AML-193 (cell line): ENCODE measurements at regions not wholly inside any gene's neighbourhood (a gene's known extent, or its start where the extent isn't known, plus 50 kb on each side); places are given as distances from the start of the nearest gene placed in this dataset.
"Not testable (repeated sequence)": the region's sequence is repeated elsewhere in the genome, so short reads cannot be mapped to it uniquely, and the experiment has no call there.

Source experiments
- DNase-seq, 2 experiments: peaks; one replicate each; lab custom pipeline; 2025; lab: John Stamatoyannopoulos, UW

- no peak for DNase-seq
Measured at GRCh38 chr10:60513281-60513680, 123.6 kb upstream of the ANK3 start.

DNA sequence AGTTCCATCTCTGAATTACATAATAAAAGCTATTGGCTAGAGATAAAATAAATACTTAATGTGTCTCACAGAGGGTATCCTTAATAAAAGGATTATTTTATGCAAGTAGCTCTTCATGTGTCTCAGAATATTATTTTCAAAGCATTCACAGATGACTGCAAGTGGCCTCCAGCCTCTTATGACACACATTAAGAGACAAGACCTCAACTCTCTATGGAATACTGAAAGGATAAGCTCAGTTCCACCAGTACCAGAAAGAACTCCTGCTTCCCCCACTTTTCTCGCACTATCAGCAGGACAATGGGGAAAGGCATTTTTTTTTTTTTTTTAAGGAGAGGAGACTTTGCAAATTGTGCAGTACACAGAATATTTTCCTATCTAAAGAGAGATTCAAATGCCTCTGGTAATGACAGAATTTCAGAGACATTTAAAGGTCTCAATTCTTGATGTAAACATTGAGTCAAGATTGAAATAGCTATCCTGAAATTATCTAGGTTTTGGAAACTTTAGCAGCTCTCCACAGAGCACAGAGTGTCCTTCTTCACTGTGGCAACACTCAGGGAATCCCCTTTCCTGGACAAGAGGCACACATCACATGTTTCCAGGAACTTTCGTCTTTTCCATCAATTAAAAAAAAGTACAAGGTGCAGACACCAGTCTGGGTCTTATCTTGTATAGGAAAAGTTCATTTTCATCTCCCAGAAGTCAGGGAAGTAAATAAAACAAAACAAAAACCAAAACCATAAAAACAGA is 122.0 kb upstream of the ANK3 start:
- no peak for DNase-seq

DNA sequence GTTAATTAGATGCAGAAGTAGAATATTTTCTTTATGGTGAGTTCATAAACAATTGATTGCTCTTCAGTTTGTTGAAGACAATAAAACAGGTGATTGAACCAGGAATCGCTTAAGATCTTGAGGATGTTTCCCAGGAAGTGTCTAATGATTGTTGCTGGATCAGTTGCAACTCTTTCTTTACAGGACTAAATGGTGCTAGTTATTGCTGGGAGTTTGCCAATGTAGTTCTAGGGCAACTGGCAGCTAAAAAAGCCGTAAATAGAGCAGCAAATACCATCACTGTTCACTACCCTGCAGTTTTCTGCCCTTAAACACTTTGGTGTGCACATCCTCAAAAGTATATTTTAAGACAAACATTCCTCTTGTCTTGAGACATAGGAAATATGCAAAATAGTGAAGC is 119.2 kb upstream of the ANK3 start:
- no peak for DNase-seq

GRCh38 chr10:60508037-60508436 is 118.4 kb upstream of the ANK3 start:
- no peak for DNase-seq

DNA sequence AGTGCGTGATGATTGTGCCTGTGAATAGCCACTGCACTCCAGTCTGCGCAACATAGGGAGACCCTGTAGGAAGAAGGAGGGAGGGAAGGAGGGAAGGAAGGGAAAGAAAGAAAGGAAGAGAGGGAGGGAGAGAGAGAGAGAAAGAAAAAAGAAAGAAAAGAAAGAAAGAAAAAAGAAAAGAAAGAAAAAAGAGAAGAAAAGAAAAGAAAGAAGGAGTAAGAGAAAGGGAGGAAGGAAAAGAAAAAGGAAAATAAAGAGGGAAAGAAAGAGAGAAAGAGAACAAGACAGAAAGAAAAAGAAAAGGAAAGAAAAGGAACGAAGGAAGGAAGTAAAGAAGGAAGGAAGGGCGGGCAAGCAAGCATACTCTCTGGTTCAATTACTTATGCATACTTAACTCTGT is 112.9 kb upstream of the ANK3 start:
- DNase-seq = no peak

DNA sequence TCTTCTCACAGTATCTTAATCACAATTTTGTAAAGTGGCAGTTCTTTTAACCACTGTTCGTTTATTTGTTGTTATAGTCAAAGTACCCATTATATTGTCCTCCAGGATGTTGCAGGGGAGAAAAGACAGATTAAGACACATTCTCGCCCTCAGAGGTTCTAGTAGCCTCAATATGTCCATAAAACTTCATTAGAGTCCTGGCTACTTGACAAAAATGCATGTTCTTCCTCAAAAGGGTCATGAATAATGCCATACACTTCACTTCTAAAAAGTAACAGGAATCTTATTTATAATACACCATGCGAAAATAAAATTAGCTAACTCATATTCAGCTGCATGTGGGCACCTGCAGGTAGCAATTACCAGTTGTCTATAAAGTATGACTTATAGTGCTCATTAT is 109.3 kb upstream of the ANK3 start:
- no peak for DNase-seq

DNA sequence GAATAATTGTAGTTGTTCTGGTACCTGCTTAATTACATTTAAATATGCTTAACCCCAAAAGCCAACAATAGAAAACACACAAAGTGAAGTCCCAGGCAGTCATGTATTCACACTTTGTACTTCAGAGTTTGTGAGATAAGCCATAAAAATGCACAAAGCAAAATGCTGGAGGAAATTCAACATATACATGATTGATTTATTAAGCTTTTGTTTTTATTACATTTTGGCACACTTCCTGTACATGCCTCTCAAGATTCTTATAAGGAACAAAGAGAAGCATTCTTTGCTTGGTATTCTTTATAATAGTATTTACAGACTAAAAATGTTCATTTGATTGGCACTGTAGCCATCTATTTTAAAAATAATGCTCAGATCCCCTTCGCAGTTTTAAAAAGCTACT is 107.7 kb upstream of the ANK3 start:
- no peak for DNase-seq

- no peak for DNase-seq
Measured at GRCh38 chr10:60496181-60496580, 106.5 kb upstream of the ANK3 start.

- no peak for DNase-seq
Measured at GRCh38 chr10:60495338-60496055, 105.8 kb upstream of the ANK3 start.

DNA sequence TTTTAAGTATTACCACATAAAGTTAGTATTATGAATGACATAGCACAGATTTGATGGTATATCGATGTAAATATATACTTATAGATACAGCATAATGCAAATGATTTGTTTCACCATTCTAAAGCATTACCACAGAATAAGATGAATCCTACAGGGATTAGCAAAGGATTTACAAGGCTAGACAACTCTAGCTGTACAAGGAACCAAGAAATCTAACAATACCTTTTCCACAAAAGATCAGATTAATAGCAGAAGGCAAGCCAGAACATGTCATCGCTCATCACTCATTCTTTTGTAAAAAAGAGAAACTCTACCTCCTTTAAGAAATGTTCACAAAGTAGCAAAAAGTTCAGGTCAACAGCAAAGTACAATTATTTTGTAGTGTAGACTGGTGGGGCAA is 105.1 kb upstream of the ANK3 start:
- DNase-seq = no peak

DNA sequence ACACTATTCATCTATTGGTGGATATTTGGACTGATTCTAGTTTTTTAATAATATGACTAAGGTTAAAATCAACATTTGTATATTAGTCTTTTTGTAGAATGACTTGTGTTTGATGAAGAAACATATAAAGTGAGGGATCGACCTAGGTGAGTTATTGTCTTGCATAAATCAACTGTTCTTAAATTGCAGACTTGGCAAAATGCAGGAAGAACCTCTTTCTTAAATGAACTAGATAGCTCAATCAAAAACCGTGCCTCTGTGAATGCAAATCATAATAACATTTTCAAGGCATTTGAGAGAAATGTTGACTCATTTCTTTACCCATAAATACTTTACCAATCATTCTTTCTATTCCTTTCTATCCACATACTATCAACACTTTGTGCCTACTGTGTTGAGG is 101.5 kb upstream of the ANK3 start:
- DNase-seq = no peak

- DNase-seq = no peak
Measured at GRCh38 chr10:60490013-60490412, 100.3 kb upstream of the ANK3 start.

- no peak for DNase-seq
Measured at GRCh38 chr10:60488111-60488669, 98.5 kb upstream of the ANK3 start.

DNA sequence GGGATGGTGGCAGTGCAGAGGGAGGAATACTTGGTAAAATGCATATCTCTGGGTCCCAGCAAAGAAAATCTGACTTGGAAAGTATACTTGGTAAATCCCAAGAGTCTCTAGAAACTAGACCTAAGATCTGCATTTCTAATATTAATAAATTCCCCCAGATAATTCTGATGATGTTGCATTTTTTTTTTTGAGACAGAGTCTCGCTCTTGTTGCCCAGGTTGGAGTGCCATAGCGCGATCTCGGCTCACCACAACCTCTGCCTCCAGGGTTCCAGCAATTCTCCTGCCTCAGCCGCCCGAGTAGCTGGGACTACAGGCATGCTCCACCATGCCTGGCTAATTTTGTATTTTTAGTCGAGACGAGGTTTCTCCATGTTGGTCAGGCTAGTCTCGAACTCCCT is 97.9 kb upstream of the ANK3 start:
- DNase-seq = no peak

GRCh38 chr10:60485025-60485424 is 95.3 kb upstream of the ANK3 start:
- DNase-seq = no peak

GRCh38 chr10:60480865-60481563 is 91.3 kb upstream of the ANK3 start:
- no peak for DNase-seq

GRCh38 chr10:60479305-60480020 is 89.8 kb upstream of the ANK3 start:
- no peak for DNase-seq

DNA sequence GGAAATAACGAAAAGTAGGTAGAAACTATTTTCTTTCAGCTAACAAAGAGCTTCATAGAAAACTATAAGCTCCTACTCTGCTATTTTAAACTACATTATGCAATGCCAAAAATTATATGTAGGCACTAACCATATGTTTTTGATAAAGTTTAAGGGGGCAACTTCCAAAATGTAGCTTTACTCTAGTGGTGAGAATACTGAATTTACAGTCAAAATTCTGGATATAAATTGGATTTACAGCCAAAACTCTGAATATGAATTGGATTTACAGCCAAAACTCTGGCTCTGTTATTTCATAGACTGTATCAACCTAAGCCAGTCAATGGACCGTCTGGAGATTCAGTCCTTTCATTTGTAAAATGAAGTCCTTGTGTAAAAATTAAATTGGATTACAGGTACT is 86.8 kb upstream of the ANK3 start:
- DNase-seq = no peak

GRCh38 chr10:60473557-60473956 is 83.9 kb upstream of the ANK3 start:
- DNase-seq = no peak

DNA sequence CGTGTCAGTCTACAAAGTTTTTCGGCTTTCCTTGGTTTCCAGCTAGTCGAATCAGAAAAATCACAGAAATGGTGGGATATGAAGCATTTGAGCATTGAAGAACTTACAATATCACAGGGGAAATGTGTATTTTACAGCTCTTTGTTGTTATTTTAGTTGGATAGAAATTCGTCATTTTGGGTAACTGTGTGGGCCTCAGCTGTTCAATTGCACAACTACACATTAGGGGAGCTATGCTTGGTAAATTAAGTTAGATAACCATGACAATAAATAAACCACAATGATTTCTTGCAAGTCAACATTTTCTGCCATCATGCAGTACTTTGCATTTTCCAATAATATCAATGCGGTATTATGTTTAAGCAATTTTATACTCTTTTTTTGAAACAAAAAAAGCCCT is 80.4 kb upstream of the ANK3 start:
- DNase-seq = no peak

GRCh38 chr10:60469147-60469546 is 79.5 kb upstream of the ANK3 start:
- DNase-seq = not testable (repeated sequence)

DNA sequence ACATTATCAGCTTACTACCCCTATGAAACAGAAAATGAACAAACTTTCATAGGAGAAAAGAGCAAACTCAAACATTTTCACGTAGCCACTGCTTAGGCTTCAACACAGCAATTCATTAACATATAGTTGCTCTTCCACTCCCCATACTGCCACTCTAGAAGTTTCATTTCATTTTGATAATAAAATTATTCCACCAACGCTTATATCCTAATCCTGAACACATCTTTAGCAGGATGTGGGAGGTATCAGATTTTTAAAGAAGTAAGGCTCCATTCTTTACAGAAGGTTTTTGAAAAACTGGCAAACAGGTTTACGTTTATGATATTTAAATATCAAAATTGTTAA is 77.5 kb upstream of the ANK3 start:
- no peak for DNase-seq
